OCI-LY3 (cell line): ENCODE measurements at regions not wholly inside any gene's neighbourhood (a gene's known extent, or its start where the extent isn't known, plus 50 kb on each side); places are given as distances from the start of the nearest gene placed in this dataset.
"Not testable (repeated sequence)": the region's sequence is repeated elsewhere in the genome, so short reads cannot be mapped to it uniquely, and the experiment has no call there.

Experiments used
- H2AFZ ChIP-seq: fragments of 200-600, 300-600 bp; shearing (Covaris generic); 2 replicates; pipeline ENCODE4 v1.6.0; 2014; ENCODE audit warnings: antibody characterized with exemption, low read depth, low read length
- H3K27ac ChIP-seq: fragments of 200-600, 300-600 bp; sonication (generic); 2 replicates; pipeline ENCODE4 v1.5.1; 2014; ENCODE audit warnings: mild to moderate bottlenecking, low read length, moderate library complexity, mixed read lengths
- H3K27me3 ChIP-seq: fragments of 200-600, 300-600 bp; sonication (generic); 2 replicates; pipeline ENCODE4 v1.6.1; 2014; ENCODE audit warnings: low read depth, low read length, mixed read lengths
- H3K36me3 ChIP-seq: fragments of 200-600, 300-600 bp; sonication (generic); replicated peaks from 2 replicates; pipeline ENCODE3; 2014; ENCODE audit warnings: low read depth, low read length, mixed read lengths
- H3K4me1 ChIP-seq: fragments of 300-600, 200-600 bp; sonication (generic); 2 replicates; pipeline ENCODE4 v1.6.1; 2014; ENCODE audit warnings: low read length, mixed read lengths
- H3K4me2 ChIP-seq: fragments of 200-600, 300-600 bp; sonication (generic); 2 replicates; pipeline ENCODE4 v1.6.1; 2014; ENCODE audit warnings: low read length, mixed read lengths
- H3K4me3 ChIP-seq: fragments of 300-600, 200-600 bp; sonication (generic); 2 replicates; pipeline ENCODE4 v1.5.1; 2014; ENCODE audit warnings: antibody characterized with exemption, mild to moderate bottlenecking, low read length, moderate library complexity
- H3K79me2 ChIP-seq: fragments of 300-600, 200-600 bp; shearing (Covaris generic); 2 replicates; pipeline ENCODE4 v1.6.1; 2014; ENCODE audit warnings: mild to moderate bottlenecking, low read length, mixed read lengths
- H3K9ac ChIP-seq: fragments of 300-600, 200-600 bp; shearing (Covaris generic); 2 replicates; pipeline ENCODE4 v1.6.0; 2014; ENCODE audit warnings: mild to moderate bottlenecking, low read length, moderate library complexity
- H3K9me3 ChIP-seq: fragments of 200-600, 300-600 bp; shearing (Covaris generic); 2 replicates; pipeline ENCODE4 v1.6.1; 2014; ENCODE audit warnings: low read length, mixed read lengths; ENCODE audit not compliant: insufficient read depth
- H4K20me1 ChIP-seq: fragments of 200-600, 300-600 bp; sonication (generic); 2 replicates; pipeline ENCODE4 v1.6.1; 2016; ENCODE audit warnings: low read length, mixed read lengths; ENCODE audit not compliant: insufficient read depth
- CTCF ChIP-seq: fragments of 200-600, 300-600 bp; sonication (generic); IDR thresholded peaks from 2 replicates; pipeline ENCODE4 v1.5.1; 2014; ENCODE audit warnings: antibody characterized with exemption, low read length, low read depth
- EZH2phosphoT487 ChIP-seq: fragments of 200-600 bp; shearing (Covaris generic); IDR thresholded peaks from 2 replicates; pipeline ENCODE4 v1.6.1; 2018; ENCODE audit warnings: antibody characterized with exemption, mixed run types, low read depth

GRCh38 chr6:33888664-33889200 lies 84.9 kb upstream of the MLN start:
- TF ChIP-seq CTCF (no peak), EZH2phosphoT487 (no peak)
- no peaks in the 10 kb centered on the region for H3K9me3 ChIP-seq
- no peak overlapping the region for H2AFZ ChIP-seq
- no peak overlapping the region for H3K4me3 ChIP-seq
- H3K4me2 ChIP-seq = no peak overlapping the region
- no peak overlapping the region for H3K9ac ChIP-seq
- H3K36me3 ChIP-seq = no peaks in the 10 kb centered on the region
- no peaks in the 10 kb centered on the region for H4K20me1 ChIP-seq
- H3K27ac ChIP-seq = no peak overlapping the region
- H3K27me3 ChIP-seq = 0 out of 2 replicates have a peak, but pooled peaks cover 6% of the 10 kb centered on the region
- no peaks in the 10 kb centered on the region for H3K4me1 ChIP-seq
- H3K79me2 ChIP-seq = no peaks in the 10 kb centered on the region

DNA sequence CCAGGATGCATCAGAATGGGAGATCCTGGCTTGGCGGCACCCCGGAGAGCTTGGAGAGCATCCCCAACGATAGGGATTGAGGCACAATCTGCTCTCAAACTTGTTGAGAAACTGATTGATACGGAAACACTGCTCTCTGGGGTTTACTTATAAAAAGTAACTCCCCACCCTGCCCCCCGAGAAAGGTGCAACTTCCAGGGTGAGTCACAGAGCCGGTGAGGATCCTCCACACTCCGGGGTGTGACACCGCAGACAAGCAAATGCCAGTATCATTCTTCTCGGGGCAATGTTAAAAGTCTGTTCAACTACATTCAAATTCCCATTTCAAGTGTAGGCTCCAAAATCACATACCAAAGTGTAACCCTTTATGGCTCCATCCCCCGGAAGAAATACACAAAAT lies 84.4 kb upstream of the MLN start:
- H3K79me2 ChIP-seq = no peaks in the 10 kb centered on the region
- 0 out of 2 replicates have a peak, but pooled peaks cover 6% of the 10 kb centered on the region for H3K27me3 ChIP-seq
- no peak overlapping the region for H3K27ac ChIP-seq
- H4K20me1 ChIP-seq = no peaks in the 10 kb centered on the region
- H3K4me3 ChIP-seq = no peak overlapping the region
- H3K9me3 ChIP-seq = no peaks in the 10 kb centered on the region
- H3K9ac ChIP-seq = no peak overlapping the region
- no peaks in the 10 kb centered on the region for H3K4me1 ChIP-seq
- no peak overlapping the region for H3K4me2 ChIP-seq
- TF ChIP-seq CTCF = no peak
- TF ChIP-seq EZH2phosphoT487 = no peak
- no peak overlapping the region for H2AFZ ChIP-seq
- H3K36me3 ChIP-seq = no peaks in the 10 kb centered on the region

DNA sequence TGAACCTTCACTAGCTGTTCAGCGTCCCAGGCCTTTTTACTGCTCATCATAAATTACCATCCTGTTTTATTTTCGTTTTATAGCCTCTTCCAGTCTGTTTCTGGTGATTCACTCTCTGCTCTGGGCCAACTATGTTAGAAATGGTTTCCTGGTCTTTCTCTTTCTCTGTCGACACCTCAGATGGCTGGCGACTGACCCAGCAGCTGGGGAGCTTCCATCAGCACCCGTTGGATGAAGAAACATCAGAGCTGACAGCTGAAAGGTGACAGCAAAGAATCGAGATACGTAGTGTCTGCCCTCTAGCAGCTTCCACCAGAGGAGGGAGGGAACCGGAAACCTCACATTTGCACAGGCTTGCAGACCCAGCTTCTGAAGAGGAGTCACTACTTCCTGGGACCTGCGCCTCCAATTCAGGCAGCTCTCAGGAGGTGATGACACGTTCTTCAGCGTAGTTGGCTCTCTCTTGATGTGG lies 82.9 kb upstream of the MLN start:
- no peak overlapping the region for H3K9ac ChIP-seq
- H3K79me2 ChIP-seq = no peaks in the 10 kb centered on the region
- no peak overlapping the region for H3K4me3 ChIP-seq
- no peaks in the 10 kb centered on the region for H3K4me1 ChIP-seq
- H3K27me3 ChIP-seq = 0 out of 2 replicates have a peak, but pooled peaks cover 6% of the 10 kb centered on the region
- TF ChIP-seq EZH2phosphoT487 (no peak), CTCF (no peak)
- no peaks in the 10 kb centered on the region for H3K36me3 ChIP-seq
- no peaks in the 10 kb centered on the region for H4K20me1 ChIP-seq
- H3K4me2 ChIP-seq = no peak overlapping the region
- no peak overlapping the region for H3K27ac ChIP-seq
- no peaks in the 10 kb centered on the region for H3K9me3 ChIP-seq
- H2AFZ ChIP-seq = no peak overlapping the region

- Histone ChIP-seq H3K4me3 (no peak overlapping the region), H3K9ac (no peak overlapping the region), H3K4me1 (no peaks in the 10 kb centered on the region), H3K9me3 (no peaks in the 10 kb centered on the region), H3K27ac (no peak overlapping the region), H3K36me3 (no peaks in the 10 kb centered on the region), H2AFZ (no peak overlapping the region), H3K79me2 (no peaks in the 10 kb centered on the region), H4K20me1 (no peaks in the 10 kb centered on the region), H3K4me2 (no peak overlapping the region), H3K27me3 (0 out of 2 replicates have a peak, but pooled peaks cover 4% of the 10 kb centered on the region)
- TF ChIP-seq CTCF (no peak), EZH2phosphoT487 (no peak)
These were observed 81.6 kb upstream of the MLN start for GRCh38 chr6:33885132-33886057.

DNA sequence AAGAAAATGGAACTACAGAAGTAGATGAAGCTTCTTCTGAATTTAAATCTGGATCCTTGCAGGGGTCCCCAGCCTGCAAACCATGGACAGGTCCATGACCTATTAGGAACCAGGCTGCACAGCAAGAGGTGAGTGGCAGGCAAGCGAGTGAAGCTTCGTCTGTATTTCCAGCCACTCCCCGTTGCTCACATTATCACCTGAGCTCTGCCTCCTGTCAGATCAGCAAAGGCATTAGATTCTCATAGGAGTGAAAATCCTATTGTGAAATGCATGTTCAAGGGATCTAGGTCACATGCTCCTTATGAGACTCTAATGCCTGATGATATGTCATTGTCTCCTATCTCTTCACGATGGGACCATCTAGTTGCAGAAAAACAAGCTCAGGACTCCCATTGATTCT lies 79.8 kb upstream of the MLN start:
- not testable (repeated sequence) for H3K27me3 ChIP-seq, H3K4me2 ChIP-seq, H3K9me3 ChIP-seq, H3K79me2 ChIP-seq, H3K9ac ChIP-seq, H3K4me3 ChIP-seq, H3K27ac ChIP-seq, H3K36me3 ChIP-seq, H4K20me1 ChIP-seq, H3K4me1 ChIP-seq, H2AFZ ChIP-seq
